HG03354 (cell line): ENCODE measurements at regions not wholly inside any gene's neighbourhood (a gene's known extent, or its start where the extent isn't known, plus 50 kb on each side); places are given as distances from the start of the nearest gene placed in this dataset.
"Not testable (repeated sequence)": the region's sequence is repeated elsewhere in the genome, so short reads cannot be mapped to it uniquely, and the experiment has no call there.

Experiments used
- ATAC-seq: cut with Tn5 transposase; IDR thresholded peaks from one replicate; pipeline ENCODE4 v1.9.1; 2021; ENCODE audit warnings: mild to moderate bottlenecking; ENCODE audit not compliant: unreplicated experiment, poor library complexity, severe bottlenecking

GRCh38 chr4:28755081-28755480 is 1894.4 kb downstream of the STIM2 start:
- ATAC-seq, result no peak

- ATAC-seq, result no peak
These were observed 1898.4 kb downstream of the STIM2 start for GRCh38 chr4:28759064-28759463.

DNA sequence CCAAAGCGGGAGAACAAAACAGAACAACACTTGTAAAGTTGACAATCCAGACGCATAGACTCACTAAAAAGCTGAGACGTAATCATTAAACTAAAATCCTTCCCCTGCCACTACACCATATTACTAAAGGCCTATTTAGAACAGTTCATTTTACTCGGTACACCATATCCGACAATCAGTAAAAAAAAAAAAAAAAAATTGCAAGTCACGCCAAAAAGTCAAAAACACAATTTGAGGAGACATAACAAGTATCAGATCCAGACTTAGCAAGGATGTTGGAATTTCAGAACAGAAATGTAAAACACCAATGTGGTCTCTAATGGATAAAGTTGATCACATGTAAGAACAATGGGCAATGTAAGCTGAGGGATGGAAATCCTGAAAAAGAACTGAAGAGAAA is 1899.4 kb downstream of the STIM2 start:
- ATAC-seq, result no peak

GRCh38 chr4:28772066-28772465 is 1911.4 kb downstream of the STIM2 start:
- ATAC-seq, result no peak

DNA sequence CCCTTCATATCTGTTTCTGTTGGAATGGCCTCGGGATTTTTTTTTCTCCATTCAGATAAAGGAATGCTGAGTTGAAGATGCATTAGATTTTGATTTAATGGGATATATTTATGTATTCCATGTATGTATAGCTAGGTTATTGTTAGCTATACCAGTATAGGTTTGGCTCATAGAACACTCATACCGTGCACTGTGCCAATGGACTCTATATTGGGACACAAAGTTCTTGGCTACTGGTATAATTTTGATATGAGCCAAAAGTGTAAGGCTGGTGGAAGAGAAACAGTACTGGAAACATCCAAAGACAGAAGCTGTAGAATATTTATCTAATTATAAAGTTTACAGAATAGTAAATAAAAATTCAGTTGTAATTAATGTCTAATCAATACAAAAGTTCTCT is 1912.1 kb downstream of the STIM2 start:
- ATAC-seq, result no peak

DNA sequence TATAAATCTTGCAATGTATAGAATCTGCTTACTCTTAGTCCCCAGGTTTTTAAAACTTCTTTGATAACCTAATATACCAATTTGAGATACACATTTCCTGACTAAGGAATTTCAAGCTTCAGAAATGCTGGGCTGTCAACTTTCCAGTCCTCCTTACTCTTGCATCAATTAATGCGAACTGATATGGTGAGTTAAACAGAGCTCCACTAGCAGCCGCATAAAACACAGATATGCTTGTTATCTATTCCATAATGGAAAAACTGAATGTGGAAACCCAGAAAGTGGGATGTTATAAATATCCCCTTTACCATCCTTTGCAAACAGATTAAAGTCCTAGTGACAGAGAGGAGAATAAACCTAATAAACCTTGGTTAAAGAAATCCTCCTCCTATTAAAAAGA is 1913.7 kb downstream of the STIM2 start:
- ATAC-seq, result no peak

- no peak for ATAC-seq
These were observed 1915.4 kb downstream of the STIM2 start for GRCh38 chr4:28776004-28776403.

DNA sequence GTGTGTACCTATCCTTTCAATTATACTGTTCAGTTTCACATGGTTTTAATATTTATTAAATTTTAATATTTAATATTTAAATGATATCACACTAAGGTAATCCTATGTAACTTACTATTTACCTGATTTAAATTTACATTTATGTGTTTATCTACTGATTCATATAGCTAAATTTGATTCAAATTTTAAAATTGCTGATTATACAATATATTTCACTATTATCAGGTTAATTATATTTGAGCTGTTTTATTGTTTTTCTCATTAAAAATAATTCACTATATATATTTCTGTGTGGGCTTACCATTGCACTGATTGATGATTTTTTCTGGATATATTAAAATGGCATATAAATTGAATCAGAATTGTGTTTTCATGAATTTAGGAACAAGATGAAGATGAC is 1923.5 kb downstream of the STIM2 start:
- no peak for ATAC-seq

- ATAC-seq, result no peak
These were observed 1927.3 kb downstream of the STIM2 start for GRCh38 chr4:28787947-28788346.

- ATAC-seq, result no peak
These were observed 1928.4 kb downstream of the STIM2 start for GRCh38 chr4:28788929-28789490.

DNA sequence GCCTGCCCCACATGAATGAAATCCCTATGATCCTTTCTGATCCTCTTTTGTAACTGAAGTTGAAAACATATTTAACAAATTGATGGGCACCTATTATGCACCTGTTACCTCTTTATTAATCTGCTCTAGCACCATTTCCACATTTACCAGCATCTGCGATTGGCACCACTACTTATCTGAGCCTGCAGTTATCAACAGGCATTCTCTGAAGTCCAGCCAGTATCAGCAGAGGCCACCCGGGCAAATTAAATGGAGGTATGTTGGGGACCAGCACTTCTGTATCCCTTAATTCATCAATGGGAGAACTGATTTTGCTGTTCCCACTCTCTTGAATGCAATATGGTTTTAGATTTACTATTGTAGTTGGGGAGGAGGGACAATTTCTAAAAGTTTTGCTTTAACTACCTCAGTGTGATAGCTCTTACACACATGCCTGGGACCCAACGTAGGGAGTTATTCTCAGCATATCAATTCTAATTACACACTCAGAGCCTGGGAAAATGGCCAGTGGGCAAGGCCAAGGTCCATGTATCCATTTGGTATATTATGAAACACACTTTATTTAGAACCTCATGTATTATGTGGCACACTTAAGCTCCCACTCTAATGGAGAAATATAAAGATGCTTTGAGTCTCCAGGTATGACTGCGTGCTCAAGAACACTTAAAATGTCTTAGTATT is 1927.1 kb upstream of the PCDH7 start:
- no peak for ATAC-seq

DNA sequence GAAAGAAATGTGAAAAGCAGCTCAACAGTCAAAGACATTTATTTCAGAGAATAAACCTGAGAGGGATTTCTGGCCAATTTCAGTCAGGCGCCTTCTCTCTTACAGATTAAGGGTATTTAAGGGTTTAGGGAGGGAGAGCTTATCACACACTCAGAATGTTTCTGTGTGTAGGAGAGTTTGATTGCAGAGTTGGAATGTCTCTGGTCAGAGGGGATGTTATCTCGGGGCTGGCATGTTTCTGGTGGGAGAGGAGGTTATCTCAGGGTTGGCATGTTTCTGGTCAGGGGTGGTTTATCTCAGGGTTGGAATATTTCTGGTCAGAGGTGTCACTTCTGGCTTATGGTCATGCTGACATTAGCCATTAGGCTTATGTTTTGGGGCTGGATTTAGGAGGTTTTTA is 1920.5 kb upstream of the PCDH7 start:
- ATAC-seq, result no peak

DNA sequence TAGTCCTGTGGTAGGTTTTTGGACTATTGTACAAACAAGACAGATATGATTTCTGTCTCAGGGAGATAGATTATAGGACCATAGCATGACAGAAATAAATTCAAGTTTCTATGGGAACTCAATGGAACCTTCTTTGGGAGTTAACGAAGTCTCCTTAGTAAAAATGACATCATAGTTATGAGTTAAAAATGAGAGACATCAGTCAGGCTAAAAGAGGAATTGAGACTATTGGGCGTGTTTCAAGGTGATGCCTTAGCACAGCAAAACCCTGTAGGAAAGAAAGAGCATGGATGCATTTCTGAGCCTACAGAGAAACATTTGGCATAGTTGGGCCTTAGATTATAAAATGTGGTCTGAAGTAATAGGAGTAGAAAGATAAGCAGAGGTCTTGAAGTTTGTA is 1909.1 kb upstream of the PCDH7 start:
- no peak for ATAC-seq

GRCh38 chr4:28822163-28822562 is 1898.0 kb upstream of the PCDH7 start:
- ATAC-seq, result no peak

DNA sequence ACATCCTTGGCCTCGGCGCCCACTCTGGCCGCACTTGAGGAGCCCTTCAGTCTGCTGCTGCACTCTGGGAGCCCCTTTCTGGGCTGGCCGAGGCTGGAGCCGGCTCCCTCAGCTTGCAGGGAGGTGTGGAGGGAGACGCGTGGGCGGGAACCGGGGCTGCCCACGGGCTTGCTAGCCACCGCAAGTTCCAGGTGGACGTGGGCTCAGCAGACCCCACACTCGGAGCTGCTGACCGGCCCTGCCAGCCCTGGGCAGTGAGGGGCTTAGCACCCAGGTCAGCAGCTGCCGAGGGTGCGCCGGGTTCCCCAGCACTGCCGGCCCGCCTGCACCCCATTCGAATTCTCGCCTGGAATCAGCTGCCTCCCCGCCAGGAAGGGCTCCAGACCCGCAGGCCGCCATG is 1892.3 kb upstream of the PCDH7 start:
- ATAC-seq, result no peak

GRCh38 chr4:28831867-28832266 is 1888.3 kb upstream of the PCDH7 start:
- ATAC-seq, result no peak

DNA sequence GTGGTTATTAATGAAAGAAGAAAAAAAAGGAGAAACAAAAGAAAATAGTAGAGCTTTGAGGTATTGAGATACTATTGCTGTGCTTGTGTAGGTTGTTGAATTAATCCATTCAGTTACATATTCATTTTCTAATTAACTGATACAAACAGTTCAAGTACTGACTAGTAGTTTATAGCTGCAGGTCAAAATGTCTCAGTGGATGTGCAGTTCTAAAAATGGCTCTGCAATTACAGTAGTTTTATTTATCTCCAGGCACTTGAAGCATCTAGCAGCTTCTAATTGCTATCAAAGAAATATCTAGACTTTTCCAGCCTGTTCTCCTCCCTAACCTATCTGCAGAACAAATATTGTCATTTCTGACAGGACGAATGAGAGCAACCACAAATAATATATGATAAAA is 1887.7 kb upstream of the PCDH7 start:
- ATAC-seq, result no peak

- no peak for ATAC-seq
These were observed 1886.0 kb upstream of the PCDH7 start for GRCh38 chr4:28834120-28834519.

DNA sequence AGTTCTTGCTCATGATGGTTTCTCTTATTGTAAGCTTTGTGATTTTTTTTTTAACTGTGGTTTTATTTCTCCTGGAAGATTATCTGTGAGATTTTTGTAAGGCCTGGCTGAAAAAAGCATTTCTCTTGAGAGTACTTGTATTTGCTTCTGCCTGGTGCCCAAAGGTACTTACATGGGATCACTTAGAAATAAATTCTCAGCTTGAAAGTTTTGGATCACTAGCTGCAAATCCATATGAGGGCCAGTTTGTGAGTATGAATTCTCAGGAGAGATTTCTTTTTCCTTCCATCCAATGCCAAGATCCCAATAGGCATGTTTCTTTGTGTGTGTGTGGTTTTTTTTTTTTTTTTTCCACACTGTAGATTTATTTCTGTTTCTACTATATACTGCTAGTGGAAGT is 1884.7 kb upstream of the PCDH7 start:
- no peak for ATAC-seq

DNA sequence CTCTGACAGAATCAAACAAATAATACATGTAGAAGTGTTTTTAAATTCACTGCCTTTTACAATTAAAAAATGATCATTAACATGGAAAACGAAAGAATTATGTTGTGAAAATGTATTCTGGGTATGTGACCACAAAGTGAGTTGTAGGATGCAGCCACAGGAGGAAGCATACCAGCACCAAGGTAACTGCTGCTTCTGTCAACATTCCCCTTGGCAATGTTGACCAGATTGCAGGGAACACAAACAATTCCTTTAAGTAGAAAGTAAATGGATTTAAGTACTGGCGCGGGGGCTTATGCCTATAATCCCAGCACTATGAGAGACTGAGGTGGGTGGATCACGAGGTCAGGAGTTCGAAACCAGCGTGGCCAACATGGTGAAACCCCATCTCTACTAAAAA is 1877.9 kb upstream of the PCDH7 start:
- ATAC-seq, result no peak

GRCh38 chr4:28845158-28845557 is 1875.0 kb upstream of the PCDH7 start:
- ATAC-seq, result no peak

DNA sequence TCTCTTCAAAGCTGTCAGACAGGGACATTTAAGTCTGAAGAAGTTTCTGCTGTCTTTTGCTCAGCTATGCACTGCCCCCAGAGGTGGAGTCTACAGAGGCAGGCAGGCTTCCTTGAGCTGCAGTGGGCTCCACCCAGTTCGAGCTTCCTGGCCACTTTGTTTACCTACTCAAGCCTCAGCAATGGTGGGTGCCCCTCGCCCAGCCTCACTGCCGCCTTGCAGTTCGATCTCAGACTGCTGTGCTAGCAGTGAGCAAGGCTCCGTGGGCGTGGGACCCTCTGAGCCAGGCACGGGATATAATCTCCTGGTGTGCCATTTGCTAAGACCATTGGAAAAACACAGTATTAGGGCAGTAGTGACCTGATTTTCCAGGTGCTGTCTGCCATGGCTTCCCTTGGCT is 1863.1 kb upstream of the PCDH7 start:
- ATAC-seq, result not testable (repeated sequence)
